CD4-positive, alpha-beta memory T cell (primary cell): ENCODE measurements at regions not wholly inside any gene's neighbourhood (a gene's known extent, or its start where the extent isn't known, plus 50 kb on each side); places are given as distances from the start of the nearest gene placed in this dataset.
A peak's percentile ranks its signal among the peaks of the same experiment; 100 is the strongest.

Source experiments
- CTCF ChIA-PET: fragments of 350-600 bp; sonication (Branson Sonifier 250); formaldehyde crosslinking; loops from one replicate; lab custom pipeline; 2021; ENCODE audit warnings: inconsistent platforms; ENCODE audit not compliant: partially characterized antibody; lab: Charles Lee
- POLR2A ChIA-PET: fragments of 350-600 bp; sonication (Branson Sonifier 250); formaldehyde crosslinking; loops from one replicate; lab custom pipeline; 2021; ENCODE audit not compliant: partially characterized antibody; lab: Charles Lee
- DNase-seq, 5 donors: peaks; one replicate each; pipeline versions ENCODE4 v3.0.0 to v3.0.0-alpha.2; 2020 to 2022; ENCODE audit warnings: mixed read lengths in 1 of 5
- H3K27ac ChIP-seq: one replicate; pipeline ENCODE4 v1.7.0; 2013; ENCODE audit warnings: low read depth, low read length
- H3K27me3 ChIP-seq: 2 replicates; pipeline ENCODE4 v1.7.0; 2013; ENCODE audit warnings: mild to moderate bottlenecking, low read length, moderate library complexity; ENCODE audit not compliant: insufficient read depth
- H3K36me3 ChIP-seq: 2 replicates; pipeline ENCODE4 v1.7.0; 2013; ENCODE audit warnings: mild to moderate bottlenecking, low read length, moderate library complexity; ENCODE audit not compliant: insufficient read depth
- H3K4me1 ChIP-seq: 2 replicates; pipeline ENCODE4 v1.7.0; 2013; ENCODE audit warnings: mild to moderate bottlenecking, low read length, moderate library complexity; ENCODE audit not compliant: insufficient read depth
- H3K4me3 ChIP-seq, 2 donors: one replicate each; pipeline ENCODE4 v1.7.0; 2013; ENCODE audit warnings: low read length in 2 of 2, mild to moderate bottlenecking in 1 of 2
- H3K9me3 ChIP-seq, 2 donors: one replicate each; pipeline ENCODE4 v1.7.0; 2013; ENCODE audit warnings: low read length in 2 of 2, control low read depth in 1 of 2; ENCODE audit not compliant: control insufficient read depth in 1 of 2
- H3K27ac Mint-ChIP-seq, 7 donors: one replicate each; pipeline ENCODE4 v1.8.0; 2020 to 2021; ENCODE audit warnings: mixed read lengths in 7 of 7, mild to moderate bottlenecking in 6 of 7, inconsistent platforms in 3 of 7, moderate library complexity in 3 of 7
- H3K27me3 Mint-ChIP-seq, 2 donors: one replicate each; pipeline ENCODE4 v1.8.0; 2020 to 2021; ENCODE audit warnings: mixed read lengths in 2 of 2
- H3K36me3 Mint-ChIP-seq, 2 donors: one replicate each; pipeline ENCODE4 v1.8.0; 2020 to 2021; ENCODE audit warnings: mixed read lengths in 2 of 2, inconsistent platforms in 1 of 2, mild to moderate bottlenecking in 1 of 2
- H3K4me1 Mint-ChIP-seq, 4 donors: one replicate each; pipeline ENCODE4 v1.8.0; 2020 to 2021; ENCODE audit warnings: mixed read lengths in 4 of 4, mild to moderate bottlenecking in 1 of 4
- H3K4me3 Mint-ChIP-seq, 8 donors: one replicate each; pipeline ENCODE4 v1.8.0; 2020 to 2021; ENCODE audit warnings: mixed read lengths in 8 of 8, mild to moderate bottlenecking in 7 of 8, moderate library complexity in 6 of 8, inconsistent platforms in 3 of 8
- H3K9me3 Mint-ChIP-seq, 8 donors: one replicate each; pipeline ENCODE4 v1.8.0; 2020 to 2021; ENCODE audit warnings: mixed read lengths in 8 of 8, mild to moderate bottlenecking in 5 of 8, inconsistent platforms in 3 of 8, moderate library complexity in 1 of 8
- intact Hi-C: fragments of 100-400 bp; cut with micrococcal nuclease; formaldehyde crosslinking; loops from one replicate; pipeline ENCODE4 v1.15.1; 2023

- no peak for DNase-seq
- POLR2A ChIA-PET, result no interaction called here
Measured at GRCh38 chrX:44080083-44080482, 106.9 kb upstream of the NDP start.

GRCh38 chrX:44072631-44073030 is 99.4 kb upstream of the NDP start:
- Histone ChIP-seq H3K4me3 (no peak overlapping the region), H3K4me1 (no peaks in the 10 kb centered on the region), H3K27me3 (no peaks in the 10 kb centered on the region), H3K36me3 (no peaks in the 10 kb centered on the region), H3K27ac (no peak overlapping the region), H3K9me3 (no peaks in the 10 kb centered on the region)
- Mint-ChIP-seq H3K9me3 (peaks cover 0 to 3% (median 3%) of the 10 kb centered on the region in 8 donors), H3K36me3 (no peaks in the 10 kb centered on the region), H3K27me3 (peaks cover 0 to 4% of the 10 kb centered on the region in 2 donors), H3K27ac (no peak overlapping the region), H3K4me1 (peaks cover 3 to 11% (median 6%) of the 10 kb centered on the region in 4 donors), H3K4me3 (no peak overlapping the region)
- ChIA-PET POLR2A (no interaction called here), CTCF (no interaction called here)
- intact Hi-C loops, result no loop called here
- no peak for DNase-seq

More at GRCh38 chrX:44080083-44080482, 106.9 kb upstream of the NDP start:
- Mint-ChIP-seq H3K4me1 (peaks cover 3 to 8% (median 6%) of the 10 kb centered on the region in 4 donors), H3K36me3 (no peaks in the 10 kb centered on the region), H3K27ac (no peak overlapping the region), H3K4me3 (no peak overlapping the region), H3K27me3 (peaks cover 0 to 3% of the 10 kb centered on the region in 2 donors), H3K9me3 (peaks cover 0 to 11% (median 7%) of the 10 kb centered on the region in 8 donors)
- H3K27ac ChIP-seq, result no peak overlapping the region
- no peaks in the 10 kb centered on the region for H3K4me1 ChIP-seq
- intact Hi-C loops, result no loop called here
- H3K4me3 ChIP-seq, result no peak overlapping the region
- CTCF ChIA-PET, result no interaction called here
- H3K27me3 ChIP-seq, result no peaks in the 10 kb centered on the region
- H3K36me3 ChIP-seq, result no peaks in the 10 kb centered on the region
- H3K9me3 ChIP-seq, result no peaks in the 10 kb centered on the region

- ChIA-PET POLR2A (no interaction called here), CTCF (no interaction called here)
- no peaks in the 10 kb centered on the region for H3K9me3 ChIP-seq
- Mint-ChIP-seq H3K4me1 (peaks cover 3 to 11% (median 6%) of the 10 kb centered on the region in 4 donors), H3K9me3 (peaks cover 0 to under 1% (median 0%) of the 10 kb centered on the region in 8 donors), H3K27me3 (peaks cover 0 to 1% of the 10 kb centered on the region in 2 donors), H3K27ac (no peak overlapping the region), H3K4me3 (no peak overlapping the region), H3K36me3 (no peaks in the 10 kb centered on the region)
- no peaks in the 10 kb centered on the region for H3K27me3 ChIP-seq
- DNase-seq, result no peak
- no peaks in the 10 kb centered on the region for H3K4me1 ChIP-seq
- no peak overlapping the region for H3K27ac ChIP-seq
- intact Hi-C loops, result no loop called here
- no peaks in the 10 kb centered on the region for H3K36me3 ChIP-seq
- no peak overlapping the region for H3K4me3 ChIP-seq
Measured at GRCh38 chrX:44071847-44072551, 98.8 kb upstream of the NDP start.

- Mint-ChIP-seq H3K36me3 (no peaks in the 10 kb centered on the region), H3K27ac (no peak overlapping the region), H3K27me3 (peaks cover 0 to 1% of the 10 kb centered on the region in 2 donors), H3K4me3 (no peak overlapping the region), H3K4me1 (peaks cover 1 to 7% (median 4%) of the 10 kb centered on the region in 4 donors), H3K9me3 (peaks cover 0 to 1% (median 0%) of the 10 kb centered on the region in 8 donors)
- DNase-seq, result no peak
- Histone ChIP-seq H3K36me3 (no peaks in the 10 kb centered on the region), H3K4me1 (no peaks in the 10 kb centered on the region), H3K27ac (no peak overlapping the region), H3K27me3 (no peaks in the 10 kb centered on the region), H3K4me3 (no peak overlapping the region), H3K9me3 (no peaks in the 10 kb centered on the region)
- POLR2A ChIA-PET, result no interaction called here
- CTCF ChIA-PET, result no interaction called here
- intact Hi-C loops, result no loop called here
Measured at GRCh38 chrX:44071070-44071645, 98.0 kb upstream of the NDP start.

GRCh38 chrX:44068043-44068442 is 94.9 kb upstream of the NDP start:
- Histone ChIP-seq H3K4me1 (no peaks in the 10 kb centered on the region), H3K4me3 (no peak overlapping the region), H3K9me3 (no peaks in the 10 kb centered on the region), H3K27ac (no peak overlapping the region), H3K36me3 (no peaks in the 10 kb centered on the region), H3K27me3 (no peaks in the 10 kb centered on the region)
- H3K27ac Mint-ChIP-seq, result no peak overlapping the region
- POLR2A ChIA-PET, result no interaction called here
- intact Hi-C loops, result no loop called here
- H3K9me3 Mint-ChIP-seq, result peaks cover 0 to 1% (median 0%) of the 10 kb centered on the region in 8 donors
- CTCF ChIA-PET, result no interaction called here
- no peaks in the 10 kb centered on the region for H3K4me1 Mint-ChIP-seq
- peaks cover 1 to 2% of the 10 kb centered on the region in 2 donors for H3K27me3 Mint-ChIP-seq
- no peaks in the 10 kb centered on the region for H3K36me3 Mint-ChIP-seq
- DNase-seq, result no peak
- H3K4me3 Mint-ChIP-seq, result no peak overlapping the region

- Histone ChIP-seq H3K4me3 (no peak overlapping the region), H3K27me3 (no peaks in the 10 kb centered on the region), H3K27ac (no peak overlapping the region), H3K36me3 (no peaks in the 10 kb centered on the region), H3K4me1 (no peaks in the 10 kb centered on the region), H3K9me3 (no peaks in the 10 kb centered on the region)
- H3K27me3 Mint-ChIP-seq, result peaks cover 1 to 2% of the 10 kb centered on the region in 2 donors
- DNase-seq, result no peak
- H3K36me3 Mint-ChIP-seq, result no peaks in the 10 kb centered on the region
- no peaks in the 10 kb centered on the region for H3K4me1 Mint-ChIP-seq
- H3K9me3 Mint-ChIP-seq, result peaks cover 0 to 1% (median 0%) of the 10 kb centered on the region in 8 donors
- ChIA-PET CTCF (no interaction called here), POLR2A (no interaction called here)
- H3K27ac Mint-ChIP-seq, result peak overlapping the region in 1 of 7 donors; percentile 74
- H3K4me3 Mint-ChIP-seq, result no peak overlapping the region
- intact Hi-C loops, result no loop called here
Measured at GRCh38 chrX:44063606-44064005, 90.4 kb upstream of the NDP start.

- H3K4me3 ChIP-seq, result no peak overlapping the region
- no peaks in the 10 kb centered on the region for H3K27me3 ChIP-seq
- H3K4me3 Mint-ChIP-seq, result no peak overlapping the region
- no peaks in the 10 kb centered on the region for H3K36me3 Mint-ChIP-seq
- H3K27me3 Mint-ChIP-seq, result peaks cover 1 to 2% of the 10 kb centered on the region in 2 donors
- ChIA-PET CTCF (no interaction called here), POLR2A (no interaction called here)
- no peak for DNase-seq
- no peaks in the 10 kb centered on the region for H3K9me3 ChIP-seq
- no peaks in the 10 kb centered on the region for H3K36me3 ChIP-seq
- no peaks in the 10 kb centered on the region for H3K4me1 Mint-ChIP-seq
- intact Hi-C loops, result no loop called here
- H3K4me1 ChIP-seq, result no peaks in the 10 kb centered on the region
- H3K27ac ChIP-seq, result no peak overlapping the region
- H3K9me3 Mint-ChIP-seq, result peaks cover 0 to 5% (median 0%) of the 10 kb centered on the region in 8 donors
- H3K27ac Mint-ChIP-seq, result no peak overlapping the region
Measured at GRCh38 chrX:44062840-44063239, 89.7 kb upstream of the NDP start.
